Muscle layer of colon (tissue), 2 donors: ENCODE measurements at regions not wholly inside any gene's neighbourhood (a gene's known extent, or its start where the extent isn't known, plus 50 kb on each side); places are given as distances from the start of the nearest gene placed in this dataset.
"Not testable (repeated sequence)": the region's sequence is repeated elsewhere in the genome, so short reads cannot be mapped to it uniquely, and the experiment has no call there.

ENCODE experiments used
- H3K27ac ChIP-seq: one replicate; pipeline ENCODE4 v1.7.0; 2013; ENCODE audit warnings: low read depth, mild to moderate bottlenecking, low read length, moderate library complexity
- H3K27me3 ChIP-seq, 2 donors: one replicate each; pipeline ENCODE4 v1.7.0; 2013; ENCODE audit warnings: low read length in 2 of 2, mild to moderate bottlenecking in 2 of 2; ENCODE audit not compliant: insufficient read depth in 2 of 2, control insufficient read depth in 1 of 2
- H3K36me3 ChIP-seq: one replicate; pipeline ENCODE4 v1.7.0; 2013; ENCODE audit warnings: mild to moderate bottlenecking, low read length; ENCODE audit not compliant: insufficient read depth
- H3K4me1 ChIP-seq: one replicate; pipeline ENCODE4 v1.7.0; 2013; ENCODE audit warnings: mild to moderate bottlenecking, low read length; ENCODE audit not compliant: insufficient read depth
- H3K4me3 ChIP-seq, 2 donors: one replicate each; pipeline ENCODE4 v1.7.0; 2013; ENCODE audit warnings: low read length in 2 of 2, low read depth in 1 of 2, mild to moderate bottlenecking in 1 of 2, moderate library complexity in 1 of 2
- H3K9ac ChIP-seq: one replicate; pipeline ENCODE4 v1.7.0; 2013; ENCODE audit warnings: low read length
- H3K9me3 ChIP-seq: one replicate; pipeline ENCODE4 v1.7.0; 2013; ENCODE audit warnings: mild to moderate bottlenecking, low read length
- donor health status: abdominal sarcoma.
- donor health status: Adenocarcinoma of cecum.

- Histone ChIP-seq H3K27me3 (no peaks in the 10 kb centered on the region), H3K4me1 (no peaks in the 10 kb centered on the region), H3K4me3 (no peak overlapping the region), H3K9me3 (no peaks in the 10 kb centered on the region), H3K36me3 (no peaks in the 10 kb centered on the region), H3K27ac (no peak overlapping the region), H3K9ac (no peak overlapping the region)
Observed at GRCh38 chr18:2143636-2144035, 427.7 kb downstream of the METTL4 start.

- Histone ChIP-seq H3K9me3 (no peaks in the 10 kb centered on the region), H3K27ac (no peak overlapping the region), H3K9ac (no peak overlapping the region), H3K27me3 (no peaks in the 10 kb centered on the region), H3K4me3 (no peak overlapping the region), H3K36me3 (no peaks in the 10 kb centered on the region), H3K4me1 (no peaks in the 10 kb centered on the region)
Observed at GRCh38 chr18:2144811-2145210, 426.5 kb downstream of the METTL4 start.

GRCh38 chr18:2146092-2146491 is 425.2 kb downstream of the METTL4 start:
- Histone ChIP-seq H3K27ac (no peak overlapping the region), H3K27me3 (no peaks in the 10 kb centered on the region), H3K9ac (no peak overlapping the region), H3K4me3 (no peak overlapping the region), H3K4me1 (no peaks in the 10 kb centered on the region), H3K36me3 (no peaks in the 10 kb centered on the region), H3K9me3 (no peaks in the 10 kb centered on the region)

DNA sequence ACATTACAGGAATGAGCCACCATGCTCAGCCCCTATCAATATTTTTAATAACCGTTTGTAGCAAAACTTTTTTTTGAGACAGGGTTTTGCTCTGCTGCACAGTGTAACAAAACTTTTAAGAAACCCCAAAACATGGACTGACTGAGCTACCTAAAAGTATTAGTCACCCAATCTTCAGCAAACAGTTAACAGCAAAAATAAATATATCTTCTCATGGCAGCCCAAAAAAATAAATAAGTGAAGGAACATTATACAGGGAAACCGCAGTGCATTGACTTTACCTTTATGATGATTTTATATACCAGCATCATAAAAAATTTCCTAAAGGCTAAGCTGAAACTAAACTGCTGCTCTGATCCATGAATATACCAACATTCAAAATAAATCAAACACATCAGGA is 424.6 kb downstream of the METTL4 start:
- Histone ChIP-seq H3K9me3 (no peaks in the 10 kb centered on the region), H3K27ac (no peak overlapping the region), H3K4me3 (no peak overlapping the region), H3K4me1 (no peaks in the 10 kb centered on the region), H3K9ac (no peak overlapping the region), H3K36me3 (no peaks in the 10 kb centered on the region), H3K27me3 (no peaks in the 10 kb centered on the region)

DNA sequence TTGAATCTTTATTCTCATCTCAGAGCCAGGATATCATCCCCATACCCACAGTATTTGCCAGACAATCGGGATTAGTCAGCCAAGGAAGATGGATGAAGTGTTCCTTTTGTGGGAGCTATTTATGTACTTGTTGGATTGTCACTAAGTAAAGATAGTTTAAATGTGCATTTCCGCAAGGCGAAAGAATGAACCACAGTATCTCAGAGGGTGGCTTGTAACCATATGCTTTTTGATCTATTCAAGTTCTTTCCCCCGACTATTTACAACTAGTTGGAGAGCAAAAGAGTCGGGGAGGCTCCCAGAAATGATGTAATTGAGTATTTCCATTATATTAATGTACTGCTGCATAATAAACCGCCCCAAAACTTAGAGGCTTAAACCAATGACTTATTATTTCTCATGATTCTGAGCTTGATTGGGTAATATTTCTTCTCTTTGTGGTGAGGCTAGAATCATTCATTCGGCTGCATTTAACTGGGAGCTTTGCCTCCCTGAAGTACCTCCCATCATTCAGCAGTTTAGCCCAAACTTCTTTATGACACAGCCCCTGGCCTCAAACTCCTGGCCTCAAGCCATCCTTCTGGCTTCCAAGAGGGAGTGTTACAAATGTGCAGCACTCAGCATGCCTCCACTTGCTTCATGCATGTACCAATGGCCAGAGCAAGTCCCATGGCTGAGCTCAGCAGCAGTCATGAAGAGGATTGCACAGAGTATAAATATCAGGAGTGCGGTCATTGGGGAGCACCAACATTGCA is 423.7 kb downstream of the METTL4 start:
- no peaks in the 10 kb centered on the region for H3K27me3 ChIP-seq
- no peaks in the 10 kb centered on the region for H3K36me3 ChIP-seq
- no peak overlapping the region for H3K27ac ChIP-seq
- no peak overlapping the region for H3K4me3 ChIP-seq
- H3K4me1 ChIP-seq = no peaks in the 10 kb centered on the region
- H3K9ac ChIP-seq = no peak overlapping the region
- H3K9me3 ChIP-seq = no peaks in the 10 kb centered on the region

DNA sequence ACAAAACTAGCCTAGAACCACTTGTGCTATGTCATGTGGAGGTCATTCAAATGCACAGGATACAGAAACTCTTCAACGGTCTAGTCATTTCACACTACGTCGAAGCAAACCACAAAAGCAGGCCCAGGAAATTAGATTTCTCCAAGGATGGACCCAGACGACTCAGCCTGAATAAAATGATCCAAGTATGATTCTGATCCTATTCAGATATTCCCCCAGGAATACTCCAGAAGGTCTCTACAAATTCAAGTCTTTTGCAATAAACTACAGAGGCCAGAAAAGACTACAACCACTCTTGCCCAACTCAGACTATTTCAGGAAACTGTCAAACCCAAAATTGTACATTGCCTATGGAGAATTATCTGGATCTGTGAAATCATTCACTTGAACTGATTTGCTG is 422.5 kb downstream of the METTL4 start:
- no peak overlapping the region for H3K4me3 ChIP-seq
- H3K4me1 ChIP-seq = no peaks in the 10 kb centered on the region
- no peaks in the 10 kb centered on the region for H3K9me3 ChIP-seq
- no peaks in the 10 kb centered on the region for H3K27me3 ChIP-seq
- H3K36me3 ChIP-seq = no peaks in the 10 kb centered on the region
- no peak overlapping the region for H3K9ac ChIP-seq
- H3K27ac ChIP-seq = no peak overlapping the region

DNA sequence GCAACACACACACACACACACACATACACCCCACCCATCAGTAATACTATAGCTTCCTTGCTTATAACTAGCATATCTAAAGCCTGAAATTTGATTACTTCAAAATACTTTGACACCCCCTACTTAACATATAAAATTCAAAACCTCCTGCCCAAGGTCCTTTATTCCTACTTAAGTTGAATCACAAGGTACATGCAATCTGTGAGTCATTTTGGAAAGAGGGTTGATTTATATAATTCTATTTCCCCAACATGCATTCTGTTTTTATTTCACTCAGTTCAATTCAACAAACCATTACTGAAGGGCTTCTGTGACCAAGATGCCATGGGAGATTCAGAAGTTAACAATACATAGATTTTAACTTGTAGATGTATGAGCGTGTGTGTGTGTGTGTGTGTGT is 420.7 kb downstream of the METTL4 start:
- H3K27me3 ChIP-seq = no peaks in the 10 kb centered on the region
- H3K9ac ChIP-seq = no peak overlapping the region
- no peaks in the 10 kb centered on the region for H3K9me3 ChIP-seq
- H3K36me3 ChIP-seq = no peaks in the 10 kb centered on the region
- H3K27ac ChIP-seq = no peak overlapping the region
- no peak overlapping the region for H3K4me3 ChIP-seq
- H3K4me1 ChIP-seq = no peaks in the 10 kb centered on the region

GRCh38 chr18:2154278-2154677 is 417.0 kb downstream of the METTL4 start:
- H3K36me3 ChIP-seq = no peaks in the 10 kb centered on the region
- H3K4me1 ChIP-seq = no peaks in the 10 kb centered on the region
- H3K27ac ChIP-seq = no peak overlapping the region
- H3K4me3 ChIP-seq = no peak overlapping the region
- H3K27me3 ChIP-seq = no peaks in the 10 kb centered on the region
- H3K9ac ChIP-seq = no peak overlapping the region
- no peaks in the 10 kb centered on the region for H3K9me3 ChIP-seq

GRCh38 chr18:2164644-2165550 is 406.4 kb downstream of the METTL4 start:
- Histone ChIP-seq H3K4me3 (no peak overlapping the region), H3K4me1 (no peaks in the 10 kb centered on the region), H3K9ac (no peak overlapping the region), H3K9me3 (no peaks in the 10 kb centered on the region), H3K36me3 (no peaks in the 10 kb centered on the region), H3K27ac (no peak overlapping the region), H3K27me3 (no peaks in the 10 kb centered on the region)

GRCh38 chr18:2166876-2167275 is 404.4 kb downstream of the METTL4 start:
- H3K36me3 ChIP-seq, H3K9ac ChIP-seq, H3K4me1 ChIP-seq, H3K27ac ChIP-seq, H3K27me3 ChIP-seq, H3K4me3 ChIP-seq, H3K9me3 ChIP-seq: not testable (repeated sequence)

- Histone ChIP-seq H3K27me3 (no peaks in the 10 kb centered on the region), H3K4me1 (no peaks in the 10 kb centered on the region), H3K27ac (no peak overlapping the region), H3K36me3 (no peaks in the 10 kb centered on the region), H3K9me3 (no peaks in the 10 kb centered on the region), H3K9ac (no peak overlapping the region), H3K4me3 (no peak overlapping the region)
Observed at GRCh38 chr18:2168022-2168421, 403.3 kb downstream of the METTL4 start.
